Esophagus mucosa (tissue), 1 donor: ENCODE measurements at regions not wholly inside any gene's neighbourhood (a gene's known extent, or its start where the extent isn't known, plus 50 kb on each side); places are given as distances from the start of the nearest gene placed in this dataset.
A peak's percentile ranks its signal among the peaks of the same experiment; 100 is the strongest.
"Not testable (repeated sequence)": the region's sequence is repeated elsewhere in the genome, so short reads cannot be mapped to it uniquely, and the experiment has no call there.

Experiments used
- ATAC-seq: fragments of 200-7000 bp; cut with Tn5 transposase; one replicate; pipeline ENCODE4 v1.9.1; 2020
- donor health status: DM: yes; HTN: yes; CAD: no.

DNA sequence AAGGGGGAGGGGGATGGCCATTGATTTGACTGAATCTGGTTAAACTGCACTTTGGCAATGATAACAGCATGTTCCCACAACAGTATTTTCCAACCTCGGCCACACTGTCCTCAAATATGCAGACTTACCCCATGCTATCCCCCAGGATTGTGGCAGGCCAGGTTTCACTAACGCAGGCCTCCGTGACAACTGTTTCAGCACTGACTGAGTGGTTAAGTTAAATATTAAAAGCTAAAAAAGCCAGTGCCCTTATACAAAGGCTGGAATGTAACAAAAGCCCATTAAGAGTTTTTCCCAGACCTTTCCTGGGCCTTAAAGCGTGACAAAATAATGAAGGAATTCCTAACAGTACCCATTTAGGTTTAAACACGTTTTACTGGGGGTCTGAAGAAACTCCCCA, 202.9 kb downstream of the USP25 start:
- ATAC-seq, result no peak

GRCh38 chr21:15935530-15935929, 205.7 kb downstream of the USP25 start:
- ATAC-seq, result no peak

DNA sequence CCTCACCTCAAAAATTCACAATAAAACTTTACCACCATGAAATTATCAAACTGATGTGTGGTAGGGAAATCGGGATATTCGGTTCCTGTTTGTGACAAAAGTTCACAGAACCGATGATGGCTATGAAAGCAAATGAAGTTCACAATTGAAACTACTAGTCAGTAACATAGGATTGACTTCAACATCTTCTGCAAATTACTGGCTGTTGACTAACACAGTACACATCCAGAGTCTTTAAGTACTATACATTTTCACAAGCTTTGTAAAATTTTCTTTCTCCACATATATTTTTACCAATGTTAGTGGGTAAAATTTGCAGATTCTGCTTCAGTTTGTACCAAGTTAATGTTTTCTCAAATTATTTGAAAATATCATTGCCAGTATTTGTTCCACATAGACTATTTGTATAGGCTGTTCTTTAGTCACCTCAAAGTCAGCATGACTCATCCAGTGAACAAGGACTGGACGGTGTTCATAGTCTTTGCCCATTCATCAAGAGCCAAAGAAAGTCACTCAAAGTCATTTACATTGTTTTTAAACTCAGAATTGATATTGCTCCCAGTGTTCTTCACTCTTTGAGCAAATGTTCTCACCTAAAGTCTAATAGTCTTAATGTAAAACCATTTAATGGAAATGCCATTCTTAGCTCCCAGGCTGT, 213.4 kb downstream of the USP25 start:
- peak; percentile 74 for ATAC-seq

- no peak for ATAC-seq
Measured at GRCh38 chr21:15947677-15948076, 217.9 kb downstream of the USP25 start.

DNA sequence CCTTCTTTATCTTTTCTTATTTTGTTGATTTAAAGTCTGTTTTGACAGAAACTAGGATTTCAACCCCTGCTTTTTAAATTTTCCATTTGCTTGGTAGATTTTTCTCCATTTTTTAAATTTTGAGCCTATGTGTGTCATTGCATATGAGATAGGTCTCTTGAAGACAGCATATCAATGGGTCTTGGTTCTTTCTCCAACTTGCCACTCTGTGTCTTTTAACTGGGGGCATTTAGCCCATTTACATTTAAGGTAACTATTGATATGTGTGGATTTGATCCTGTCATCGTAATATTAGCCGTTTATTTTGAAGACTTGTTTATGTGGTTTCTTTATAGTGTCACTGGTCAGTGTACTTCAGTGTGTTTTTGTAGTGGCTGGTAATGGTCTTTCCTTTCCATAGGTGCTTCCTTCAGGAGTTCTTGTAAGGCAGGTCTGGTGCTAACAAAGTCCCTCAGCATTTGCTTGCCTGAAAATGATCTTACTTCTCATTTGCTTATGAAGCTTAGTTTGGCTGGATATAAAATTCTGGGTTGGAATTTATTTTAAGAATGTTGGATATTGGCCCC, 223.9 kb downstream of the USP25 start:
- ATAC-seq, result no peak

DNA sequence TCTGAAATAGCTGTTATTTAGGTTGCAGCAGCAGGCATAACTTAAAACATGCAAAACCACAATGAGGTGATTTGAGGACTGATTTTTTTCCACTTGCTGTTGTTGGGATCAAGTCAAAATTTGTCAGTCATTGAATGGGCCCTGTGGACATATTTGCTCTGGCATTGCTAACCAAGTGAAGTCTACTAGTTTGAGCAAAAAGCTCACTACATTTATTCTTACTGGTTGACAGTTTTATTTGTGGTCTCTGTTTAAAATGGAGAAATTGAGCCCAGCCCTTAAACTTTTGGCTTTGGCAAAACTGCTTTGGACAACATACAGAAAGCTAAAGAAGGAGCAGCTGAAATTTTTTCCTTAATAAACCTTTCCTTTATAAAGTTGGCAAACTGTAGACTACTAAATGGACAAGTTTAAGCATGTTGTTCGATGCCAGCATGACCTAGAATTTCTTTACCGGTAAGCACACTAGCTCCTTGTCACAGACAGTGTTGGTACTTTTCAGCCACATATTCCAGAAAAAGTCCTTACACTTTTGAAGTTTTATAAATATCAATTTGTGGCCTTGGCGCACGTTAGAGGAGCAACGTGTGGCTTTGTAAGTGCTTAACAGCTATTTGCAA, 234.6 kb downstream of the USP25 start:
- peak; percentile 41 for ATAC-seq

DNA sequence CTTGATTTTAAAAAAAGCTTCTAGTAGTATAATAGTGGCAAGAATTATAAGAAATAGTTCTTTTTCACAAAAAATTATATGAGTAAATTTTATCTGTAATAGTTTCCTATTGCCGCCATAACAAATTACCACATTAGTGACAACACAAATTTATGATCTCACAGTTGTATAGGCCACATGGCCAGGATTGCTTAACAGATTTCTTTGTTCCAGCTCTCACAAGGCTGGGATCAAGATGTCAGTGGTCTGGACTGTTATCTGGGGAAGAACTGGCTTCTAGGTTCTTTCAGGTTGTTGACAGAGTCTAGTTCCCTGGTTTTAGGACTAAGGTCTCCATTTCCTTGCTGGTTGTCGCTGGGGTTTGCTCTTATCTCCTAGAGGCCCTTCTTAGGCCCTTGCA, 236.4 kb downstream of the USP25 start:
- ATAC-seq, result peak; percentile 39

- peak; percentile 63 for ATAC-seq
Measured at GRCh38 chr21:15966651-15967050, 236.9 kb downstream of the USP25 start.

DNA sequence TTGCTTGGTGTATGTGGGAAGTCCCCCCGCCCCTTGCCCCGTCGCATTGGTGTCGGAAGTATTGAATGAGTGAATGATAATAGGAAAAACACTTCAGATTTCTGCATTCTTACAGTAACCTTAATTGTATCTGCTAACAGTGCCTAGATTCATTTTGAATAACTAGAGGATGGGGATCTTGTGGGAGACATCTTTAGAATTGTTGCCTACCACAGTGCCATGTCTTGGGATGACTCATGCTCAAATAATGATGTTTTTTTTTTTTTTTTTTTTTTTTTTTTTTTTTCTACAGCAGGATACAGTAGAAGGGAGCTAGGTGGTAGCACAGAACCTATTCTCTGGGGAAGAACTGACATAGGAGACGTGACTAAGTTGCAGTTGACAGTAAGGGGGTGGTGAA, 237.9 kb downstream of the USP25 start:
- no peak for ATAC-seq

DNA sequence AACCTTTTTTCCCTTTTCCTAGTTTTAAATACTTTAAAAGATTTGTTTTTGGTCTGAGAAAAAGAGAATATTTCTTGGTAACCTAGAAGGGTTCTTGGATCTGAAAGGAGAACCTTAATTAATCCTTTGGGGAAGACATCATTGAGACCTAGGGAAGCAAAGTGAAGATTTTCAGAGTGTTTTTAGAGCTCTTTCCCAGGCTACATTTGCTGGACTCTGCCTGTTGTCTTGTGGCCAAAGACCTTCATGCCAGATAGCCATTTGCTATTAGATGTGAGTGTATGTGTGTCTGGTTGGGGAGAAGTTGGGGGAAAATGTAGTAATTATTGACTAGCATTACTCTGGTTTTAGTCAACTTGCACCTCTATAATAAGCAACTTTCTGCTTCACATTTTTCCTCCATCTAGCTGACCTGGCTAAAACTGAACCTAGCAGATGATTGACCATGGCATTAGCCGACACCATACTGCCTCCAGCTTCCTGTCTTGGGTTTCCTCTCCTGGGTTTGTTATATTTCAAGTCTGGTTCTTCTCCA, 239.1 kb downstream of the USP25 start:
- ATAC-seq, result no peak

DNA sequence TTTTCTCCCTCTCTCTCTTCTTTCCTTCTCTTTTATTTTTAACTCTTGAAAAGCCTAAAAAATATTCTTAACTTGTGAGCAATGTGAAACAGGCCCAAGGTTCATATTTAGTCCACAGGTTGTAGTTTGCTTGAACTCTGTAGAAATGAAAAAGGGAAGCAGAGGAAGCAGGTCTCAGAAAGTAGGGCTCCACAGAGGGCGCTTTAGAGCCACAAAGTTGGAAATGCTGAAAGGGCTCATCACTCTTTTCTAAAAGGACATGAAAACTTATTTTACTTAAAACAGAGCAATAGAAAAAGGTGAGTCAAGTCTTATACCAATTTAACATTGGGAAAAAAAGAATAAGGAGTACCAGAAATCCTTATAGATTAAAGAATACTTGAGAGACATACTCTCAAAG, 247.0 kb downstream of the USP25 start:
- ATAC-seq, result no peak

- ATAC-seq, result no peak
Measured at GRCh38 chr21:15978215-15978738, 248.5 kb downstream of the USP25 start.

DNA sequence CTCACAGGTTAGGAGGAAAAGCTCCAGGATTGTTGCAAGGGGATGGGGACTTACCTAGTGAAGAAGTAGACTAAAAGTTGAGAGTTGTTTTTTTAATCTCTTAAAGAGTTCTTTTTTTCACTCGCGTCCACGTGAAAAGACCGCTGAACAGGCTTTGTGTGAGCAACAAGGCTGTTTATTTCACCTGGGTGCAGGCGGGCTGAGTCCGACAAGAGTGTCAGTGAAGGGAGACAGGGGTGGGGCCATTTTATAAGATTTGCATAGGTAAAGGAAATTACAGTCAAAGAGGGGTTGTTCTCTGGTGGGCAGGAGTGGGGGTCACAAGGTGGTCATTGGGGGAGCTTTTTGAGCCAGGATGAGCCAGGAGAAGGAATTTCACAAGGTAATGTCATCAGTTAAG, 249.7 kb downstream of the USP25 start:
- not testable (repeated sequence) for ATAC-seq

GRCh38 chr21:15986277-15986676, 256.5 kb downstream of the USP25 start:
- no peak for ATAC-seq

GRCh38 chr21:15992171-15992570, 262.4 kb downstream of the USP25 start:
- no peak for ATAC-seq

DNA sequence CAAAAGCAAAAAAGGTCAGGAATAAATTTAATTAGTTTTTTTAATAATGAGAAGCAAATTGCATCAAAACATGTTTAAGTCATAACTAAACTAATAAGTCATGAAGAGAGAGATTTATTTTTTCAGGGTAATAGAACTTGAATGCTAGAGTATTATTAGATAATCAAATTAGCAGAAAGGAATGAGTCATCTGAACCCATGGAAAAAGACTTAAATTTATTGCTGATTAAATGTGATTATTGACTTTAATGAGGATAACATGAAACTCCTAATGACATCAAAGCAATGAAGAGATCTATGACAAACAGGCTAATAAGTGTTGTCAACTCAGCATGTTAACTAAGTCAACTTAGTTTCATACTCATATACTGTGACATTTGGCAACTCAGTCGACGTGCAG, 264.2 kb downstream of the USP25 start:
- ATAC-seq, result no peak

- no peak for ATAC-seq
Measured at GRCh38 chr21:15999741-16000140, 270.0 kb downstream of the USP25 start.

DNA sequence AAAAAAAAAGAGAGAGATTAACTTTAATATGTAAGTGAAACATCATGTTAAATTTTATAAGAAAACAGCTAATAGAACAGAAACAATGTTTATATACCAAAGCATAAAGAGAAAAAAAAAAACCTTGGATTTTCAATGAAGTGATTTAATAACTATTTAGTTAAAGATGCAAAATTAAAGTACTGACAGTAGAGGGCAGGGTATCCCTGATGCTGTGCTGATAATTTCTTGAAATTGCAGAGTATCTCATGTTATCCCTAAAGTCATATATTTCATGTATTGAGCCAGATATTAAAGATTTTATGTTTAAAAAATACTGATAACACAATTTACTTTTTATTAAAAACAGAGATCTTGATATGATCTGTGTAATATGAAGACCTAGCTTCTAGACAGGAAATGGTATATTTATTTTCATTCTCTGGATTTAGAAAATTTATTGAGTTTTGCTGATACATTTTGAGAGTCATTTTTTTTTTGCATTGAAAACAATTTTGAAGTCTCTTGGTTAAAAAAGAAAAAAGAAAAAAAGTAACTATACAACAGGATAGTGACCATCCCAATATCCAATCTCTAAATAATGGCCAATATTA, 273.2 kb downstream of the USP25 start:
- ATAC-seq, result no peak

GRCh38 chr21:16004086-16004485, 274.3 kb downstream of the USP25 start:
- no peak for ATAC-seq

DNA sequence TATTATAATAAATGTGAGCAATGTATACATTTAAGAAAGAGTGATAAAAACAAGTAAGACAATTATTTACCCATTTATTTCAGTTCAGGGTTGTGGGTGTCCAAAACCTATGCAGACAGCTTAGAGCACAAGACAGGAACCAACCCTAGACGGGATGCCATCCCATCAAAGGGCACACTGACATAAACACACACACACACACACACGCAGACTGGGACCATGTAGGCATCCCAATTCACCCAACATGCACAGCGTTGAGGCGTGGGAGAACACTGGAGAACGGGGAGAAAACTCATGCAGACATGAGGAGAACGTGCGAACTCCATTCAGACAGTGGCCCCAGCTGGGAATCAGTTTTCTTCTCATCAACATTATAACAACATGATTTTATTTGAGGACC, 274.7 kb downstream of the USP25 start:
- ATAC-seq, result no peak

DNA sequence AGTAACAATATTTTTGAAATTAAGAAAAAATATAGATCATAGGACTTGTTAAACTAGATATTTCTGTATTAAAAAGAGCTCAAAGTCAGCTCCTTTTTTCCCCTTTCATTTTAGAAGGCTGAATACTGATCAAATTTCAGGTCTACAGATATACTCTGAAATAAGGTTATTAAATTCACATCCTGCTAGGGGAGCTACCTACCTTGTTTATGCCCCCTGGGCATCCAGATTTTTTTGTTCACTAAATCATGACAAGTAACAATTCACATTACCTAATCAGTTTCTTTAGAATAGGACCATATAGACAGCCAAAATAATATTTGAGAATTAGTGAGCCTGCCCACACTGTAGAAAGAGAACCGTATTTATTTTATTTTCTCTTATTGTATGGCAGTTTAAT, 276.2 kb downstream of the USP25 start:
- ATAC-seq, result no peak

GRCh38 chr21:16007943-16008342, 278.2 kb downstream of the USP25 start:
- no peak for ATAC-seq

DNA sequence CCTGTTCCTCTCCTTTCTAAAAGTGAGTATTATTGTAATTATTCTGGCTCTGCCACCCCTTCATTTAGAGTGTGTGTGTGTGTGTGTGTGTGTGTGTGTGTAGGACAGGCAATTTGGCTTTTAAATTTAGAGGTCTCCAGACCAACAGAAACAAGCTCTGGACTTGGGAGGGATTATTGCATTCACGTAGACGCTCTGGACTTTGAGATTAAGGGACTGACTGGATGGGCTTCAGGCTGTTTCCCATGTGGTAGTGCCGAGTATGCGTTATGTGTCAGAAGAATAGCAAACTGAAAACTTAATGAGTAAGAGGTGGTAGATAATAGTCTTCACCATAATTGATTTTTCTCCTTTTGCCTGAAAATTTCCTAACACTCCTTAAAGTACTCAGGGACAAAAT, 281.9 kb downstream of the USP25 start:
- ATAC-seq, result no peak

DNA sequence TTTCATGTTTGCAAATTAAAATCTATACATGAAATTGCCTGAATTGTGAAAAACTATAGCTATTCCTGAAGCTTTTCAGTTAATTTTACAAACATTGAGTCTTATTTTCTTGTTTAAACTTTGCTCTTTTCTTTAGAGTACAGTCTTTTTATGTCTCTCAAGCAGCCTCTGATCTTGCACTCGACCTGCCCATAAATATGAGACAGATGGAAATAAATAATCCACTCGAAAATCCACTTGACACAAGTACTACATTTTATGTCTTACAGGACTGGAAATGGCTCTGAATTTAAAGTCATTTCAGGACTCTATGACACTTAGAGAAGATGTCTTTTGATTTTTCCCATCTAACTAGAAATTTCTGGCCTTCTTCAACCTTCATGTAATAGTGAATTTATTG, 283.8 kb downstream of the USP25 start:
- ATAC-seq, result no peak
